ENCODE measurements at regions not wholly inside any gene's neighbourhood (a gene's known extent, or its start where the extent isn't known, plus 50 kb on each side); places are given as distances from the start of the nearest gene placed in this dataset.

GRCh38 chr22:22130953-22131608 is 113.5 kb upstream of the VPREB1 start:
- H3K27ac ChIP-seq: no peak overlapping the region
- ChIA-PET CTCF (interaction anchor here (0.7 kb wide), 1 partner anchor 70 kb away, joined by 4 read pairs; no protein-coding TSS in a partner anchor), POLR2A (ENCODE audit: low non-redundant PET) (no interaction called here)
- TF ChIP-seq CTCF (conservative IDR thresholded peaks at IDR 0.05; ENCODE audit: low read depth): no peak
- no peak for DNase-seq (ENCODE audit: low spot score)

- POLR2A ChIA-PET (ENCODE audit: low non-redundant PET): no interaction called here
- CTCF ChIA-PET: no interaction called here
- no peak for TF ChIP-seq CTCF (conservative IDR thresholded peaks at IDR 0.05; ENCODE audit: low read depth)
- H3K27ac ChIP-seq: no peak overlapping the region
- DNase-seq (ENCODE audit: low spot score): no peak
Measured at GRCh38 chr22:22129387-22129786, 115.2 kb upstream of the VPREB1 start.

- no peak overlapping the region for H3K27ac ChIP-seq
- TF ChIP-seq CTCF (conservative IDR thresholded peaks at IDR 0.05; ENCODE audit: low read depth): no peak
- CTCF ChIA-PET: interaction anchor here (0.8 kb wide), 1 partner anchor 68 kb away, joined by 3 read pairs; no protein-coding TSS in a partner anchor
- POLR2A ChIA-PET (ENCODE audit: low non-redundant PET): no interaction called here
- DNase-seq (ENCODE audit: low spot score): no peak
Measured at GRCh38 chr22:22128440-22128839, 116.1 kb upstream of the VPREB1 start.

GRCh38 chr22:22127100-22127499 is 117.5 kb upstream of the VPREB1 start:
- no peak overlapping the region for H3K27ac ChIP-seq
- ChIA-PET POLR2A (ENCODE audit: low non-redundant PET) (no interaction called here), CTCF (interaction anchor here (0.6 kb wide), 2 partner anchors 84 to 468 kb away, joined by 3 to 4 read pairs; no protein-coding TSS in a partner anchor)
- DNase-seq (ENCODE audit: low spot score): no peak
- no peak for TF ChIP-seq CTCF (conservative IDR thresholded peaks at IDR 0.05; ENCODE audit: low read depth)

- POLR2A ChIA-PET (ENCODE audit: low non-redundant PET): no interaction called here
- CTCF ChIA-PET: no interaction called here
- H3K27ac ChIP-seq: no peak overlapping the region
- no peak for DNase-seq (ENCODE audit: low spot score)
- TF ChIP-seq CTCF (conservative IDR thresholded peaks at IDR 0.05; ENCODE audit: low read depth): no peak
Measured at GRCh38 chr22:22125579-22126468, 118.8 kb upstream of the VPREB1 start.

GRCh38 chr22:22125028-22125578 is 119.5 kb upstream of the VPREB1 start:
- DNase-seq (ENCODE audit: low spot score): no peak
- no peak overlapping the region for H3K27ac ChIP-seq
- CTCF ChIA-PET: no interaction called here
- TF ChIP-seq CTCF (conservative IDR thresholded peaks at IDR 0.05; ENCODE audit: low read depth): no peak
- POLR2A ChIA-PET (ENCODE audit: low non-redundant PET): no interaction called here
